ENCODE measurements at regions not wholly inside any gene's neighbourhood (a gene's known extent, or its start where the extent isn't known, plus 50 kb on each side); places are given as distances from the start of the nearest gene placed in this dataset.
"Not testable (repeated sequence)": the region's sequence is repeated elsewhere in the genome, so short reads cannot be mapped to it uniquely, and the experiment has no call there.

DNA sequence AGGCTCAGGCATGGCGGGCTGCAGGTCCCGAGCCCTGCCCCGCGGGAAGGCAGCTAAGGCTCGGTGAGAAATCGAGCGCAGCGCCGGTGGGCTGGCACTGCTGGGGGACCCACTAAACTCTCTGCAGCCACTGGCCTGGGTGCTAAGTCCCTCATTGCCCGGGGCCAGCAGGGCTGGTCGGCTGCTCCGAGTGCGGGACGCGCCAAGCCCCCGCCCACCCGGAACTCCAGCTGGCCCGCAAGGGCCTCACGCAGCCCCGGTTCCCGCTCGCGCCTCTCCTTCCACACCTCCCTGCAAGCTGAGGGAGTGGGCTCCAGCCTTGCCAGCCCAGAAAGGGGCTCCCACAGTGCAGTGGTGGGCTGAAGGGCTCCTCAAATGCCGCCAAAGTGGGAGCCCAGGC lies 321.4 kb upstream of the KCND2 start:
- ATAC-seq; H3K27ac Mint-ChIP-seq; intact Hi-C loops (cut with micrococcal nuclease); H3K4me1 ChIP-seq (ENCODE audit: control insufficient read depth, insufficient read depth, low read length); H3K4me3 Mint-ChIP-seq; H3K9me3 ChIP-seq (ENCODE audit: control insufficient read depth, insufficient read depth, low read length); H3K27me3 ChIP-seq (ENCODE audit: control insufficient read depth, insufficient read depth, low read length); H3K4me1 Mint-ChIP-seq; H3K27me3 Mint-ChIP-seq (ENCODE audit: low read depth in 2 of 2); H3K27ac ChIP-seq (ENCODE audit: low read length); H3K36me3 ChIP-seq (ENCODE audit: control insufficient read depth, insufficient read depth, low read length); DNase-seq; H3K4me3 ChIP-seq (ENCODE audit: low read length): not testable (repeated sequence)
- Mint-ChIP-seq H3K9me3 (peaks cover 2 to 15% of the 10 kb centered on the region in 2 donors), H3K36me3 (peaks cover 13% of the 10 kb centered on the region)
- WGBS (ENCODE audit: insufficient coverage): 95% methylated on average over 23 of the region's 24 CpGs

DNA sequence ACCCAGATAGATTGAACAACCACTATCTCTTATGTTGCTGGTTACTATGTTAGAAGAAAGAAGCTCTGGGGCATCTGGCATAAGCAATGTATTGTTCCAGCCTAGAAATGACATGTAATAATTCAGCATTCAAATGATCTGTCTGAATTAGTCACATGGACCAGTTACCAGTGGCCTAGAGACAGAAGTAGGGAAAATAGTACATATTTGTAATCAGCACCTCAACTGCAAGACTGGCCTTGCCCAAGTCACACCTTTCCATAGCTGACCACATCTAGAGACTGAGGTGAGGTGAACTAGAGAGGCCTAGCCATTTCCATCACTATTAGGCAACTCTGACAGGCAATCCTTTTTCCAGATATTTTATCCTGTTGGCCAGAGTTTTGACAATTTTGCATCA lies 315.6 kb upstream of the KCND2 start:
- Histone ChIP-seq H3K9me3 (ENCODE audit: control insufficient read depth, insufficient read depth, low read length) (no peaks in the 10 kb centered on the region), H3K36me3 (ENCODE audit: control insufficient read depth, insufficient read depth, low read length) (no peaks in the 10 kb centered on the region), H3K27me3 (ENCODE audit: control insufficient read depth, insufficient read depth, low read length) (no peaks in the 10 kb centered on the region), H3K27ac (ENCODE audit: low read length) (no peak overlapping the region), H3K4me1 (ENCODE audit: control insufficient read depth, insufficient read depth, low read length) (no peaks in the 10 kb centered on the region), H3K4me3 (ENCODE audit: low read length) (no peak overlapping the region)
- no peak for ATAC-seq
- no peak for DNase-seq
- Mint-ChIP-seq H3K27ac (no peak overlapping the region), H3K27me3 (ENCODE audit: low read depth in 2 of 2) (no peaks in the 10 kb centered on the region), H3K36me3 (peaks cover 6% of the 10 kb centered on the region), H3K4me1 (no peaks in the 10 kb centered on the region), H3K9me3 (peaks cover 2 to 12% of the 10 kb centered on the region in 2 donors), H3K4me3 (no peak overlapping the region)
- TF ChIP-seq, protein P1, sequence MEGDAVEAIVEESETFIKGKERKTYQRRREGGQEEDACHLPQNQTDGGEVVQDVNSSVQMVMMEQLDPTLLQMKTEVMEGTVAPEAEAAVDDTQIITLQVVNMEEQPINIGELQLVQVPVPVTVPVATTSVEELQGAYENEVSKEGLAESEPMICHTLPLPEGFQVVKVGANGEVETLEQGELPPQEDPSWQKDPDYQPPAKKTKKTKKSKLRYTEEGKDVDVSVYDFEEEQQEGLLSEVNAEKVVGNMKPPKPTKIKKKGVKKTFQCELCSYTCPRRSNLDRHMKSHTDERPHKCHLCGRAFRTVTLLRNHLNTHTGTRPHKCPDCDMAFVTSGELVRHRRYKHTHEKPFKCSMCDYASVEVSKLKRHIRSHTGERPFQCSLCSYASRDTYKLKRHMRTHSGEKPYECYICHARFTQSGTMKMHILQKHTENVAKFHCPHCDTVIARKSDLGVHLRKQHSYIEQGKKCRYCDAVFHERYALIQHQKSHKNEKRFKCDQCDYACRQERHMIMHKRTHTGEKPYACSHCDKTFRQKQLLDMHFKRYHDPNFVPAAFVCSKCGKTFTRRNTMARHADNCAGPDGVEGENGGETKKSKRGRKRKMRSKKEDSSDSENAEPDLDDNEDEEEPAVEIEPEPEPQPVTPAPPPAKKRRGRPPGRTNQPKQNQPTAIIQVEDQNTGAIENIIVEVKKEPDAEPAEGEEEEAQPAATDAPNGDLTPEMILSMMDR (IDR thresholded peaks at IDR 0.05): no peak
- intact Hi-C loops (cut with micrococcal nuclease): no loop called here

- no peaks in the 10 kb centered on the region for H3K36me3 ChIP-seq (ENCODE audit: control insufficient read depth, insufficient read depth, low read length)
- no peaks in the 10 kb centered on the region for H3K27me3 Mint-ChIP-seq (ENCODE audit: low read depth in 2 of 2)
- H3K4me3 Mint-ChIP-seq: no peak overlapping the region
- H3K4me1 Mint-ChIP-seq: no peaks in the 10 kb centered on the region
- no CpG with 5 or more reads among the region's 1 CpG for WGBS (ENCODE audit: insufficient coverage)
- H3K27me3 ChIP-seq (ENCODE audit: control insufficient read depth, insufficient read depth, low read length): no peaks in the 10 kb centered on the region
- no peak overlapping the region for H3K27ac Mint-ChIP-seq
- no peak for ATAC-seq
- H3K4me3 ChIP-seq (ENCODE audit: low read length): no peak overlapping the region
- no peak for DNase-seq
- H3K4me1 ChIP-seq (ENCODE audit: control insufficient read depth, insufficient read depth, low read length): no peaks in the 10 kb centered on the region
- H3K27ac ChIP-seq (ENCODE audit: low read length): no peak overlapping the region
- intact Hi-C loops (cut with micrococcal nuclease): no loop called here
- H3K9me3 ChIP-seq (ENCODE audit: control insufficient read depth, insufficient read depth, low read length): no peaks in the 10 kb centered on the region
- TF ChIP-seq, protein P1 (IDR thresholded peaks at IDR 0.05): no peak
- H3K9me3 Mint-ChIP-seq: peaks cover 2 to 9% of the 10 kb centered on the region in 2 donors
- H3K36me3 Mint-ChIP-seq: peaks cover under 1% of the 10 kb centered on the region
Measured at GRCh38 chr7:119959811-119960210, 313.2 kb upstream of the KCND2 start.

DNA sequence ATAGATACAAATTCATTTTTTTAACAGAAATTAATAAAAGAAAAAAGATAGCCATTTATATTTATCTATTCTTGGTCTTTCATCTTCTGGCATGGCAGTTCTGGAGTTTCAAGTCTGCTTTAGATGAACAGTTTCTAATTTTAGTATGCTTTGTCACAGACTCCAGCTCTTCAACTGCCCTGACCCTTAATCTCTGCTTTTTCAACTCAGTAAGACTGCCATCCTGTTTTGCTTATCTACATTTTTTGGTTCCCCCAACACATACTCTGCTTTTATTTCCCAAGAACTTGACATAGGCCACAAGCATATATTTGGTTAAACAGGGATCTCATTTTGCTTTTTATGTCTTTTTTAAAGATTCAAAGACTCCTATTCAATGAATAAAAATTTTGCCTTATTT lies 309.3 kb upstream of the KCND2 start:
- no peaks in the 10 kb centered on the region for H3K27me3 Mint-ChIP-seq (ENCODE audit: low read depth in 2 of 2)
- intact Hi-C loops (cut with micrococcal nuclease): no loop called here
- Histone ChIP-seq H3K27me3 (ENCODE audit: control insufficient read depth, insufficient read depth, low read length) (no peaks in the 10 kb centered on the region), H3K4me1 (ENCODE audit: control insufficient read depth, insufficient read depth, low read length) (no peaks in the 10 kb centered on the region), H3K36me3 (ENCODE audit: control insufficient read depth, insufficient read depth, low read length) (no peaks in the 10 kb centered on the region), H3K9me3 (ENCODE audit: control insufficient read depth, insufficient read depth, low read length) (peaks cover 5% of the 10 kb centered on the region), H3K27ac (ENCODE audit: low read length) (no peak overlapping the region), H3K4me3 (ENCODE audit: low read length) (no peak overlapping the region)
- TF ChIP-seq, protein P1 (IDR thresholded peaks at IDR 0.05): no peak
- H3K36me3 Mint-ChIP-seq: no peaks in the 10 kb centered on the region
- DNase-seq: no peak
- no peak overlapping the region for H3K4me3 Mint-ChIP-seq
- no peak for ATAC-seq
- peaks cover 4 to 6% of the 10 kb centered on the region in 2 donors for H3K9me3 Mint-ChIP-seq
- H3K27ac Mint-ChIP-seq: no peak overlapping the region
- no peaks in the 10 kb centered on the region for H3K4me1 Mint-ChIP-seq

Data from natural killer cell (primary cell).